Fibroblast of upper back skin (primary cell): ENCODE measurements at regions not wholly inside any gene's neighbourhood (a gene's known extent, or its start where the extent isn't known, plus 50 kb on each side); places are given as distances from the start of the nearest gene placed in this dataset.
A peak's percentile ranks its signal among the peaks of the same experiment; 100 is the strongest.
"Not testable (repeated sequence)": the region's sequence is repeated elsewhere in the genome, so short reads cannot be mapped to it uniquely, and the experiment has no call there.

Source experiments
- DNase-seq: peaks from one replicate; pipeline ENCODE4 v3.0.0-alpha.2; 2013

- DNase-seq = no peak
Observed at GRCh38 chr7:84813376-84813775, 373.5 kb downstream of the SEMA3D start.

GRCh38 chr7:84812021-84812420 lies 374.8 kb downstream of the SEMA3D start:
- DNase-seq = no peak

GRCh38 chr7:84811362-84811761 lies 375.5 kb downstream of the SEMA3D start:
- peak; percentile 20 for DNase-seq

- DNase-seq = no peak
Observed at GRCh38 chr7:84809877-84810276, 377.0 kb downstream of the SEMA3D start.

- DNase-seq = no peak
Observed at GRCh38 chr7:84803979-84804378, 382.9 kb downstream of the SEMA3D start.

GRCh38 chr7:84801396-84801795 lies 385.5 kb downstream of the SEMA3D start:
- DNase-seq = no peak

GRCh38 chr7:84800846-84801245 lies 386.0 kb downstream of the SEMA3D start:
- no peak for DNase-seq

GRCh38 chr7:84799106-84799505 lies 387.8 kb downstream of the SEMA3D start:
- no peak for DNase-seq

GRCh38 chr7:84792231-84792893 lies 394.5 kb downstream of the SEMA3D start:
- peak; percentile 55 for DNase-seq

- peak; percentile 85 for DNase-seq
Observed at GRCh38 chr7:84790882-84791281, 396.0 kb downstream of the SEMA3D start.

- no peak for DNase-seq
Observed at GRCh38 chr7:84786073-84786472, 400.8 kb downstream of the SEMA3D start.

- no peak for DNase-seq
Observed at GRCh38 chr7:84784450-84784849, 402.4 kb downstream of the SEMA3D start.

GRCh38 chr7:84783141-84783778 lies 403.6 kb downstream of the SEMA3D start:
- no peak for DNase-seq

- no peak for DNase-seq
Observed at GRCh38 chr7:84781838-84782237, 405.0 kb downstream of the SEMA3D start.

- DNase-seq = no peak
Observed at GRCh38 chr7:84780158-84781124, 406.4 kb downstream of the SEMA3D start.

- DNase-seq = no peak
Observed at GRCh38 chr7:84757761-84758160, 429.1 kb downstream of the SEMA3D start.

- DNase-seq = peak; percentile 28
Observed at GRCh38 chr7:84746353-84746752, 440.5 kb downstream of the SEMA3D start.

GRCh38 chr7:84744385-84744784 lies 442.5 kb downstream of the SEMA3D start:
- DNase-seq = no peak

- no peak for DNase-seq
Observed at GRCh38 chr7:84738583-84739150, 448.2 kb downstream of the SEMA3D start.

- DNase-seq = no peak
Observed at GRCh38 chr7:84735677-84736076, 451.2 kb downstream of the SEMA3D start.

- DNase-seq = peak; percentile 25
Observed at GRCh38 chr7:84735011-84735410, 451.8 kb downstream of the SEMA3D start.

- not testable (repeated sequence) for DNase-seq
Observed at GRCh38 chr7:84733976-84734375, 452.9 kb downstream of the SEMA3D start.

- DNase-seq = not testable (repeated sequence)
Observed at GRCh38 chr7:84730864-84731263, 456.0 kb downstream of the SEMA3D start.
